GM12892 (cell line): ENCODE measurements at regions not wholly inside any gene's neighbourhood (a gene's known extent, or its start where the extent isn't known, plus 50 kb on each side); places are given as distances from the start of the nearest gene placed in this dataset.

Experiments
- DNase-seq: peaks from one replicate; pipeline ENCODE4 v3.0.0; 2011; ENCODE audit not compliant: insufficient read length
- FAIRE-seq: peaks from 2 replicates; lab custom pipeline; 2011; peaks lifted over from hg19 to GRCh38; lab: Jason Lieb, UNC
- POLR2A ChIP-seq: IDR thresholded peaks from 2 replicates; pipeline ENCODE4 v1.6.1; 2011; ENCODE audit warnings: low read depth, low read length, control low read depth
- POLR2AphosphoS5 ChIP-seq: IDR thresholded peaks from 2 replicates; pipeline ENCODE4 v1.6.1; 2011; ENCODE audit warnings: low read depth, low read length, control low read depth
- TAF1 ChIP-seq: IDR thresholded peaks from 2 replicates; pipeline ENCODE4 v1.6.1; 2011; ENCODE audit warnings: low read depth, mild to moderate bottlenecking, control low read depth, low read length, borderline replicate concordance

DNA sequence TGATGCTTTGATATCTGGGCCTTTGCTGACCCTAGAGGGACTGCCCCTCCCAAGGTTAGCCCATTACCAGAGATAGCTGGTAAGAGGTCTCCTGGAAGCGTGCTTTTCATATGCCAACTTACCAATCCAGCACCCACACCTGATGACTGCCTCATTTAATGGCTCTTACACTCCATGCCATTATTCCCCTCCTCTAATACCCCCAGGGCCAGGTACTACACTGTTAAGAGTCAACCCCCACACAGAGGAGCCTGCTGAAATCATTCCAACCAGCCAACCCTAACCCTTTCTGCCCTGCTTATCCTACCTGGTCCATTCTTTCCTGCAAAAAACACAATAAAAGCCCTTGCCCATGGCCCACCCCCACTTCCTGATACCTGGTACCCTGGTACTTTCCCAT lies 736.8 kb upstream of the SLC35B3 start:
- TF ChIP-seq POLR2AphosphoS5 = no peak
- TF ChIP-seq TAF1 = no peak
- no peak for TF ChIP-seq POLR2A
- DNase-seq (no peak), FAIRE-seq (no peak)

DNA sequence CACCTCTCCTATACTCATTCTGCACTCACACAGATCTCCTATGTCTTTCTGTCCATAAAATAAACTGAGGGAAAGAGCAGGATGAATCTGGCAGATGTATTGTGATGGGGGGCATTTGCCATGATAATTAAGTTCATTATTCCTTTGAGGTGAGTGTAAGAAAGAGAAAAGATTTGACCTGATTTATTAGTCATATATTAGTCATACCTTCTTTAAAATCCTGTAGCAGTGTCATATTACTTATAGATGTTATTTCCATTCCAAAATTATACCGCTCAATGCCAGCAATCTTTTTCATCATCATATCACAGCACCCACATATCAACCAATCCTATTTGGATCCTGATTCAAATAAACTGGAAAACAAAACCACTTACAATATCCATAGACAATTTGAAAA lies 733.3 kb upstream of the SLC35B3 start:
- DNase-seq (no peak), FAIRE-seq (no peak)
- TF ChIP-seq TAF1 (no peak), POLR2AphosphoS5 (no peak), POLR2A (no peak)

DNA sequence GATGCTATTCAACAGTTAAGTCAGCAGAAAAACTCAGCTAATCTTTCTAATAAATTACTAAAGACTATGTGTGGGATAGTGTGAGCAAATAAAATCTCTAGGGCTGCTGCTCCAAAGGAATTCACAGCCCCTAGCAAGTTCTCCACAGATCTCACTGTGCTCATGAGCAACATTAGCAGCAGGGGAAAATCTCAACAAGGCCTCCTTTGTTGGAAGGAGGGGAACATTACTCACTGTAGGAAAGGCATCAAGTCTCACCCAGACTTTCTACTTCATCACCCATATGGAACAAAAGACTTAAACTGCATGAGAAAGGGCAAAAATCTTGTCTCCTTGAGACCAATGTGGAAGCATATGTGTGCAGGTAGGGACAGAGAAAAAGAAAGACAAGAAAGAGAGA lies 726.4 kb upstream of the SLC35B3 start:
- DNase-seq = no peak
- TF ChIP-seq POLR2AphosphoS5 (no peak), TAF1 (no peak), POLR2A (no peak)
- no peak for FAIRE-seq

DNA sequence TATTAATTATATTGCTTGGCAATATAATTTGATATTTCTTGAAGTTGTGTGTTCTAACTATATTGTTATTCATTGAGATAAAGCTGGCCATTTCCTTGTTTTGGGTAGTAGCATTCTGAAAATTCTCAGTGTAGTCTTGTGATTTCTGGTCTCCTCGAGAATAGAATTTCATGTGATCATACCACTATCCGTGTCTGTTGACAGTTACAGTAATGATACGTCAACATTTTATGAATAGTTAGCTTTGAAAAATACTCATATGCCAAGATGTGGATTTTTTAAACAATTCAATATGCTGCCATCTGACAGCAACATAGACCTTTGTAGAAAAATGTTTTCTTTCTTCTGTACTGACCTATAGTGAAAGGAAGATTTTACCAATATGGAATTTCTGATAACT lies 723.7 kb upstream of the SLC35B3 start:
- no peak for DNase-seq
- no peak for TF ChIP-seq POLR2A
- no peak for TF ChIP-seq POLR2AphosphoS5
- TF ChIP-seq TAF1 = no peak
- FAIRE-seq = no peak

DNA sequence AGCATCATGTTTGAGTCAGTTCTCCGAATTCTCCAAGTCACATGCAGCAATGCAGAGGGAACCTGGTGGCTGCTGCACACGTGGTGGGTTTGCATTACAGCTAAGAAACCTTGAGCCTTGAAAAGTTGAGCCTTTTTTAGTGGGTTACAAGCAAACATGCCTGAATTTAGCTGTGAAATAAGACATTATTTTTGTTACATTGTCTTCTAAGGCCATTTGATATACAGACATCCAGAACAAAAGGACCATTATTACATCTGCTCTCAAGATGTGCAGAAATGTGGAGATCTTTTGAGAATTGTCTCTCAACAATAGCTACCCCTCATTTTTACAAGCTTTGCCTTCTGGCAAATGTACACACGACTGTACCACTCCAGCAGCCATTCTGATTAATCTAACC lies 720.5 kb upstream of the SLC35B3 start:
- TF ChIP-seq TAF1 (no peak), POLR2AphosphoS5 (no peak), POLR2A (no peak)
- FAIRE-seq = no peak
- DNase-seq = no peak

DNA sequence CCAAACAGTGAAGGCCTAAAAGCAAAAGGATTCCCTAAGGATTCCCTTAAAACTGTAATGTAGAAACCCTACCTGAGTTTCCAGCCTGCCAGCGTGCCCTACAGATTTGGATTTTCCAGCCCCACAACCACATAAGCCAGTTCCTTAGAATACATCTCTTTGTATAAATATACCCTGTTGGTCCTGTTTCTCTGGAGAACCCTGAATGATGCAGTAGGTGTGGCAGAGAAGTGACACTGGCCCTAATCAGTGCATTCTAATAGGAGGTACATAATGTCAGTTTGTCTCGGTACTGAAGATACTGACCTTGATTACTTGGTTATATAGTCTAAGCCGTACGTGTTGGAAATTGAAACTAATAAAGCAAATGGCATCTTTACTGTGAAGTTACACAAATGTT lies 707.8 kb upstream of the SLC35B3 start:
- no peak for TF ChIP-seq POLR2A
- no peak for TF ChIP-seq POLR2AphosphoS5
- TF ChIP-seq TAF1 = no peak
- DNase-seq (no peak), FAIRE-seq (no peak)

DNA sequence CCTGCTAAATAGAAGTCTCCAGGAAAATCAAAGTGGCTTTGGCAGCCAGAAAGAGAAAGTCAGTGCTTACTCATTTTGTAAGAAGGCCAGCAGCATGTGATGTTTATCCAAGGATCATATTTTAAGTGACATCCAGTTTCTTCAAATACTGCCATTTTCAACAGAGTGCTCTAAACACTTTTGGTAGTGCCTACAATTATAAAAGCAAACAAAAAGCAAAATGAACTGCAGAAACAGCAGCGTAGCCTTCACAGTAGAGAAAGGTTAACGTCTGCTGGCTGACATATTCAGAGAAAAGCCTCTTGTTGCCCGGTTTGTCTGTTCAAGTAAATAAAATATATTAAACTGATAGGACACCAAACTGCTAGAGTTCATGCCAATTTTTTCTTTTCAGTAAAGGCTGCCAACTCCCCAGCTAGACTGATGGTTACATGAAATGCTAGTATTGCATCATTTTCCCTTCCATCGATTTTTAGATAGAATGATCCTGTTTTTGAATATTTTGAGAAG lies 705.7 kb upstream of the SLC35B3 start:
- DNase-seq (no peak), FAIRE-seq (no peak)
- no peak for TF ChIP-seq POLR2A
- TF ChIP-seq TAF1 = no peak
- TF ChIP-seq POLR2AphosphoS5 = no peak

DNA sequence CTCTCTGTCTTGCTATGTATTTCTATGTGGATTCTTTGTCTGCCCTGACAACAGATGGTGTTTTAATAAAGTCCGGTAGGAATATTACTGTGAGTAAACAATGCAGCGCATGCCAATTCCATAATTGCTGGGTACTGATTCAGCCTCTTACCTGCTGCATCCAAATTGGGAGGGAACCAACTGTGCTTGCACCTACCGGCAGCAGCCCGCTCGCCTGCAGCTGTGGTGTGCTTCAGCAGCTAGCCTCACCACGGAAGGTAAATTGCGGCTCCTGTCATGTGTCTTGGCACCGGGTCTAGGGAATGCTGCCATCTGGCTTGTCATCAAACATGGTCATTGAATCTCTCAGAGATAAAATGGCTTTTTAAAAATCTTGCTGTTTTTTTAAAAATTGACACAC lies 704.8 kb upstream of the SLC35B3 start:
- FAIRE-seq = no peak
- TF ChIP-seq TAF1 (no peak), POLR2A (no peak), POLR2AphosphoS5 (no peak)
- DNase-seq = no peak

DNA sequence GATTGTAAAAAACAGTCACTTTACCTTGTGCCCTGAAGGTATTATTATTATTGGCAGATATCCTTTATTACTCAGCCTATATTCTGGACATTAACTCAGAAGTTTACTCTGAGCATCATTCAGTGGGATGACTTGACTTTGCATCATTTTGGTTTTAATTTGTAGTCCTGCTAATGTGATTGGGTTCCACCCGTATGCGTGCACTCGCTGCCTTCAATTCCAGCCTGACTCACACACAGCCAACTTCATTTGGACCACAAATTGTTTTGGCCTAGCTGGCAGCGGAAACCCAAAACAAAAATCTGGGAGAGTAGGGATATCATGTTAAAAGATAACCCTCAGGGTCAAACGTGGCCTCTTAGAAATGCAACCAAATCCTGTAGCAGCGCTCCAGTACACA lies 704.4 kb upstream of the SLC35B3 start:
- FAIRE-seq (no peak), DNase-seq (no peak)
- no peak for TF ChIP-seq POLR2A
- no peak for TF ChIP-seq TAF1
- no peak for TF ChIP-seq POLR2AphosphoS5

DNA sequence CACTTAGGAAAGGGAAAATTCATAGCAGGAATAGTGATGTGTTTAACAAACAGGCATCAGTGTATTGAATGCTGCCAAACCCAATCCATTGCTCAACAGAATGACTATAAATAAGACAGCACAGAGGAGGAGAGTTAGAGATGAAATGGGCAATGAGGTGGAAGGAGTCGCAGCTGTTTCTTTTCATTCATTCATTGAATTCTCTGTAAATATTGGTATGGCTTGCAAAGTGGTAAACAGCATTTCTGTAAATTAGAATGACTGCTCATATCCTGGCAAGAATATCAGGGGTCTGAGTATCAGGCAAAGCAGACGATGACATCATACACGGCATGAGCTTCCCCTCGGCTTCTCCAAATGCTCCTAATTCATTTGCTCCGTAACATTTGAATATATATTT lies 703.6 kb upstream of the SLC35B3 start:
- TF ChIP-seq POLR2AphosphoS5 (no peak), POLR2A (no peak), TAF1 (no peak)
- DNase-seq (no peak), FAIRE-seq (no peak)

DNA sequence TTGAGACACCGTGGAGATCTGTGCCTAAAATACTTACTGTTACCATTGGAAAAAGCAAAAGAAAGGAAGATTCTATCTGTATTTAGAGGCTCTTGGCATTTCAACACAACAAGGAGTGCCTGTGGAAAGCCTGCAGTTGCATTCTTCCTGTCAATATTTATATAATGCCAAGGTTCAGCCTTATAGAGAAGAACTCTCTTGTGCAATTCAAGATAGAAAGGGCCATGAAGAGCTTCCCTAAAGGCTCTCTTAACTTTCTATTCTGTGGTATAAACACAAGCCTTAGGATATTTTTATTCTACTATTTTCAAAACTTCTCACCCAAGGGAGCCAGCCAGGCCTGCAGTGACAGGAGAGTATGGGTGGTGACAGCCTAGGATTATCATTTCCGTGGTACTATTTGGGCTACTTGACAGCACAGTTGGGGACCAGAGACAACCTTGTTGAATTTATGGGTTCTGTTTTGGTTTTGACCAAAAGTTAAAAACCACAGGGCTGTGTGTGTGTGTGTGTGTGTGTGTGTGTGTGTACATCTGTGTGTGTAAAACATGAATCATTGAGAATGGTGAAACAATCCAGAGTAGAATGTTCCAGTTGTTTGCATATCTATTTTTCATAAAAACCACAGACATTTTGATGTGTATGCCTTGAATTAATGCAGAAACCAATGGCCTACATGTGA lies 700.9 kb upstream of the SLC35B3 start:
- DNase-seq (no peak), FAIRE-seq (no peak)
- TF ChIP-seq TAF1 (no peak), POLR2AphosphoS5 (no peak), POLR2A (no peak)

DNA sequence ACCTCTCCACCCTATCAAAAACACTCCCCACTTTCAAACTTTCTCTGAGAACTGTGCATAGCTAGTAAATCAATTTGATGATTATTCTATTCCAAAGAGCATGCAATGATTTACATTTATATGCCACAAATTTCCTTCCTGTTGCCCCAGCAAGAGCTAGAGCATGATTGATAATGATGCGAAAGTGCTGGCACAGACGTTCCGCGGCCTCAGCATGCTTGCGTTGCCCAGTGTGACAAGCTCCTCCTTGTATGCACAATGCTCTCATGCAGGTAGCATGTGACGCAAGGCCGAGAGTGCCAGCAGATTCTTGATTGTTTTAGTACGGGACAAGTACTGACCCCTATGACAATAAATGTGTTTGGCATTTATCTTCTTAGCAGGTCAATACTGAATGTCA lies 696.3 kb upstream of the SLC35B3 start:
- DNase-seq (no peak), FAIRE-seq (no peak)
- TF ChIP-seq TAF1 = no peak
- no peak for TF ChIP-seq POLR2A
- no peak for TF ChIP-seq POLR2AphosphoS5
